ENCODE measurements at regions not wholly inside any gene's neighbourhood (a gene's known extent, or its start where the extent isn't known, plus 50 kb on each side); places are given as distances from the start of the nearest gene placed in this dataset.
"Not testable (repeated sequence)": the region's sequence is repeated elsewhere in the genome, so short reads cannot be mapped to it uniquely, and the experiment has no call there.

- DNase-seq: no peak
- Mint-ChIP-seq H3K27me3 (no peaks in the 10 kb centered on the region), H3K4me1 (no peaks in the 10 kb centered on the region), H3K4me3 (no peak overlapping the region), H3K27ac (no peak overlapping the region), H3K36me3 (no peaks in the 10 kb centered on the region), H3K9me3 (no peaks in the 10 kb centered on the region)
These were observed 576.1 kb upstream of the PTBP2 start for GRCh38 chr1:96145492-96145891.

GRCh38 chr1:96152957-96153356 is 568.6 kb upstream of the PTBP2 start:
- H3K4me1 Mint-ChIP-seq, DNase-seq, H3K27me3 Mint-ChIP-seq: not testable (repeated sequence)

GRCh38 chr1:96157101-96157500 is 564.5 kb upstream of the PTBP2 start:
- no peaks in the 10 kb centered on the region for H3K36me3 Mint-ChIP-seq
- no peak overlapping the region for H3K4me3 Mint-ChIP-seq
- H3K27ac Mint-ChIP-seq: no peak overlapping the region

More at GRCh38 chr1:96152957-96153356, 568.6 kb upstream of the PTBP2 start:
- not testable (repeated sequence) for H3K9me3 Mint-ChIP-seq, H3K36me3 Mint-ChIP-seq, H3K4me3 Mint-ChIP-seq, H3K27ac Mint-ChIP-seq

GRCh38 chr1:96159379-96159778 is 562.2 kb upstream of the PTBP2 start:
- DNase-seq: no peak
- Mint-ChIP-seq H3K36me3 (no peaks in the 10 kb centered on the region), H3K27me3 (no peaks in the 10 kb centered on the region), H3K9me3 (peaks cover 9% of the 10 kb centered on the region), H3K4me1 (no peaks in the 10 kb centered on the region), H3K27ac (no peak overlapping the region), H3K4me3 (no peak overlapping the region)

More at GRCh38 chr1:96157101-96157500, 564.5 kb upstream of the PTBP2 start:
- Mint-ChIP-seq H3K9me3 (peaks cover 9% of the 10 kb centered on the region), H3K4me1 (no peaks in the 10 kb centered on the region), H3K27me3 (no peaks in the 10 kb centered on the region)
- no peak for DNase-seq

- Mint-ChIP-seq H3K27ac (no peak overlapping the region), H3K36me3 (no peaks in the 10 kb centered on the region), H3K9me3 (peaks cover 15% of the 10 kb centered on the region), H3K27me3 (no peaks in the 10 kb centered on the region), H3K4me3 (no peak overlapping the region), H3K4me1 (no peaks in the 10 kb centered on the region)
- no peak for DNase-seq
These were observed 557.5 kb upstream of the PTBP2 start for GRCh38 chr1:96164053-96164452.

GRCh38 chr1:96178053-96178452 is 543.5 kb upstream of the PTBP2 start:
- no peaks in the 10 kb centered on the region for H3K27me3 Mint-ChIP-seq
- no peaks in the 10 kb centered on the region for H3K4me1 Mint-ChIP-seq
- peaks cover 6% of the 10 kb centered on the region for H3K9me3 Mint-ChIP-seq
- no peak overlapping the region for H3K4me3 Mint-ChIP-seq
- DNase-seq: no peak
- no peaks in the 10 kb centered on the region for H3K36me3 Mint-ChIP-seq
- no peak overlapping the region for H3K27ac Mint-ChIP-seq

GRCh38 chr1:96183485-96183884 is 538.1 kb upstream of the PTBP2 start:
- no peak for DNase-seq
- H3K27ac Mint-ChIP-seq: no peak overlapping the region
- no peaks in the 10 kb centered on the region for H3K27me3 Mint-ChIP-seq
- H3K36me3 Mint-ChIP-seq: no peaks in the 10 kb centered on the region
- no peaks in the 10 kb centered on the region for H3K9me3 Mint-ChIP-seq
- no peak overlapping the region for H3K4me3 Mint-ChIP-seq
- H3K4me1 Mint-ChIP-seq: no peaks in the 10 kb centered on the region

- H3K27me3 Mint-ChIP-seq: no peaks in the 10 kb centered on the region
These were observed 537.7 kb upstream of the PTBP2 start for GRCh38 chr1:96183928-96184327.

GRCh38 chr1:96185181-96185580 is 536.4 kb upstream of the PTBP2 start:
- H3K27ac Mint-ChIP-seq: no peak overlapping the region
- DNase-seq: no peak
- H3K4me1 Mint-ChIP-seq: no peaks in the 10 kb centered on the region
- no peaks in the 10 kb centered on the region for H3K9me3 Mint-ChIP-seq
- no peak overlapping the region for H3K4me3 Mint-ChIP-seq
- no peaks in the 10 kb centered on the region for H3K36me3 Mint-ChIP-seq
- H3K27me3 Mint-ChIP-seq: no peaks in the 10 kb centered on the region

More at GRCh38 chr1:96183928-96184327, 537.7 kb upstream of the PTBP2 start:
- H3K36me3 Mint-ChIP-seq: no peaks in the 10 kb centered on the region
- no peak for DNase-seq
- H3K4me1 Mint-ChIP-seq: no peaks in the 10 kb centered on the region
- H3K27ac Mint-ChIP-seq: no peak overlapping the region
- H3K9me3 Mint-ChIP-seq: no peaks in the 10 kb centered on the region
- no peak overlapping the region for H3K4me3 Mint-ChIP-seq

- no peak for DNase-seq
- no peaks in the 10 kb centered on the region for H3K27me3 Mint-ChIP-seq
- peaks cover 10% of the 10 kb centered on the region for H3K9me3 Mint-ChIP-seq
- H3K27ac Mint-ChIP-seq: no peak overlapping the region
- no peak overlapping the region for H3K4me3 Mint-ChIP-seq
- H3K4me1 Mint-ChIP-seq: no peaks in the 10 kb centered on the region
- H3K36me3 Mint-ChIP-seq: no peaks in the 10 kb centered on the region
These were observed 534.6 kb upstream of the PTBP2 start for GRCh38 chr1:96187020-96187419.

- Mint-ChIP-seq H3K4me1 (no peaks in the 10 kb centered on the region), H3K27ac (no peak overlapping the region), H3K4me3 (no peak overlapping the region), H3K27me3 (no peaks in the 10 kb centered on the region), H3K36me3 (no peaks in the 10 kb centered on the region), H3K9me3 (peaks cover 12% of the 10 kb centered on the region)
- DNase-seq: no peak
These were observed 530.4 kb upstream of the PTBP2 start for GRCh38 chr1:96191165-96191564.

- H3K27ac Mint-ChIP-seq: no peak overlapping the region
- no peaks in the 10 kb centered on the region for H3K36me3 Mint-ChIP-seq
- H3K4me3 Mint-ChIP-seq: no peak overlapping the region
- DNase-seq: no peak
- H3K4me1 Mint-ChIP-seq: no peaks in the 10 kb centered on the region
- H3K27me3 Mint-ChIP-seq: no peaks in the 10 kb centered on the region
- H3K9me3 Mint-ChIP-seq: peaks cover 2% of the 10 kb centered on the region
These were observed 515.1 kb upstream of the PTBP2 start for GRCh38 chr1:96206451-96206850.

GRCh38 chr1:96207936-96208335 is 513.6 kb upstream of the PTBP2 start:
- no peak for DNase-seq
- H3K9me3 Mint-ChIP-seq: no peaks in the 10 kb centered on the region
- H3K36me3 Mint-ChIP-seq: no peaks in the 10 kb centered on the region
- no peaks in the 10 kb centered on the region for H3K27me3 Mint-ChIP-seq
- H3K27ac Mint-ChIP-seq: no peak overlapping the region
- no peak overlapping the region for H3K4me3 Mint-ChIP-seq
- H3K4me1 Mint-ChIP-seq: no peaks in the 10 kb centered on the region

- H3K4me3 Mint-ChIP-seq: no peak overlapping the region
- H3K4me1 Mint-ChIP-seq: no peaks in the 10 kb centered on the region
- no peak overlapping the region for H3K27ac Mint-ChIP-seq
- no peaks in the 10 kb centered on the region for H3K27me3 Mint-ChIP-seq
- H3K9me3 Mint-ChIP-seq: no peaks in the 10 kb centered on the region
- no peaks in the 10 kb centered on the region for H3K36me3 Mint-ChIP-seq
- no peak for DNase-seq
These were observed 513.2 kb upstream of the PTBP2 start for GRCh38 chr1:96208428-96208827.

GRCh38 chr1:96210054-96210453 is 511.5 kb upstream of the PTBP2 start:
- no peak for DNase-seq
- Mint-ChIP-seq H3K4me1 (no peaks in the 10 kb centered on the region), H3K4me3 (no peak overlapping the region), H3K27ac (no peak overlapping the region), H3K9me3 (no peaks in the 10 kb centered on the region), H3K27me3 (no peaks in the 10 kb centered on the region), H3K36me3 (no peaks in the 10 kb centered on the region)

GRCh38 chr1:96211202-96211601 is 510.4 kb upstream of the PTBP2 start:
- DNase-seq: no peak
- H3K36me3 Mint-ChIP-seq: no peaks in the 10 kb centered on the region
- H3K4me3 Mint-ChIP-seq: no peak overlapping the region
- H3K4me1 Mint-ChIP-seq: no peaks in the 10 kb centered on the region
- H3K27ac Mint-ChIP-seq: no peak overlapping the region
- H3K9me3 Mint-ChIP-seq: peaks cover 1% of the 10 kb centered on the region
- H3K27me3 Mint-ChIP-seq: no peaks in the 10 kb centered on the region

- Mint-ChIP-seq H3K4me1 (no peaks in the 10 kb centered on the region), H3K9me3 (peaks cover 1% of the 10 kb centered on the region), H3K27me3 (no peaks in the 10 kb centered on the region), H3K36me3 (no peaks in the 10 kb centered on the region), H3K4me3 (no peak overlapping the region), H3K27ac (no peak overlapping the region)
- no peak for DNase-seq
These were observed 506.6 kb upstream of the PTBP2 start for GRCh38 chr1:96214982-96215381.
